ENCODE measurements at regions not wholly inside any gene's neighbourhood (a gene's known extent, or its start where the extent isn't known, plus 50 kb on each side); places are given as distances from the start of the nearest gene placed in this dataset.

DNA sequence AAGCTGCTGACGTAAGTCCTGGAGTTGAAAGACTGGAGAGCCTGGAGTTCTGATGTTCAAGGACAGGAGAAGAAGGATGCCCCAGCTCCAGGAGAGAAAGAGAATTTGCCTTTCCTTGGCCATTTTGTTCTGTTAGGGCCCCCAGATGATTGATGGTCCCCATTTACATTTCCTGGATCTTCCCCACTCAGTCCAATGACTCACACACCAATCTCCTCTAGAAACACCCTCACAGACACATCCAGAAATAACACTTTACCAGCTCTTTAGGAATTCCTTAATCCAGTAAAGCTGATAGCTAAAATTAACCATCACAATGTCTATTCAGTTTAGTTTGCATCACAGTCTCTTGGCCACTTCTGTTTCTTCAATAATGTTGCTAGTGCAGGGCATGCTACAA is 260.2 kb upstream of the IRAK1BP1 start (continued):
- TF ChIP-seq, protein P1, sequence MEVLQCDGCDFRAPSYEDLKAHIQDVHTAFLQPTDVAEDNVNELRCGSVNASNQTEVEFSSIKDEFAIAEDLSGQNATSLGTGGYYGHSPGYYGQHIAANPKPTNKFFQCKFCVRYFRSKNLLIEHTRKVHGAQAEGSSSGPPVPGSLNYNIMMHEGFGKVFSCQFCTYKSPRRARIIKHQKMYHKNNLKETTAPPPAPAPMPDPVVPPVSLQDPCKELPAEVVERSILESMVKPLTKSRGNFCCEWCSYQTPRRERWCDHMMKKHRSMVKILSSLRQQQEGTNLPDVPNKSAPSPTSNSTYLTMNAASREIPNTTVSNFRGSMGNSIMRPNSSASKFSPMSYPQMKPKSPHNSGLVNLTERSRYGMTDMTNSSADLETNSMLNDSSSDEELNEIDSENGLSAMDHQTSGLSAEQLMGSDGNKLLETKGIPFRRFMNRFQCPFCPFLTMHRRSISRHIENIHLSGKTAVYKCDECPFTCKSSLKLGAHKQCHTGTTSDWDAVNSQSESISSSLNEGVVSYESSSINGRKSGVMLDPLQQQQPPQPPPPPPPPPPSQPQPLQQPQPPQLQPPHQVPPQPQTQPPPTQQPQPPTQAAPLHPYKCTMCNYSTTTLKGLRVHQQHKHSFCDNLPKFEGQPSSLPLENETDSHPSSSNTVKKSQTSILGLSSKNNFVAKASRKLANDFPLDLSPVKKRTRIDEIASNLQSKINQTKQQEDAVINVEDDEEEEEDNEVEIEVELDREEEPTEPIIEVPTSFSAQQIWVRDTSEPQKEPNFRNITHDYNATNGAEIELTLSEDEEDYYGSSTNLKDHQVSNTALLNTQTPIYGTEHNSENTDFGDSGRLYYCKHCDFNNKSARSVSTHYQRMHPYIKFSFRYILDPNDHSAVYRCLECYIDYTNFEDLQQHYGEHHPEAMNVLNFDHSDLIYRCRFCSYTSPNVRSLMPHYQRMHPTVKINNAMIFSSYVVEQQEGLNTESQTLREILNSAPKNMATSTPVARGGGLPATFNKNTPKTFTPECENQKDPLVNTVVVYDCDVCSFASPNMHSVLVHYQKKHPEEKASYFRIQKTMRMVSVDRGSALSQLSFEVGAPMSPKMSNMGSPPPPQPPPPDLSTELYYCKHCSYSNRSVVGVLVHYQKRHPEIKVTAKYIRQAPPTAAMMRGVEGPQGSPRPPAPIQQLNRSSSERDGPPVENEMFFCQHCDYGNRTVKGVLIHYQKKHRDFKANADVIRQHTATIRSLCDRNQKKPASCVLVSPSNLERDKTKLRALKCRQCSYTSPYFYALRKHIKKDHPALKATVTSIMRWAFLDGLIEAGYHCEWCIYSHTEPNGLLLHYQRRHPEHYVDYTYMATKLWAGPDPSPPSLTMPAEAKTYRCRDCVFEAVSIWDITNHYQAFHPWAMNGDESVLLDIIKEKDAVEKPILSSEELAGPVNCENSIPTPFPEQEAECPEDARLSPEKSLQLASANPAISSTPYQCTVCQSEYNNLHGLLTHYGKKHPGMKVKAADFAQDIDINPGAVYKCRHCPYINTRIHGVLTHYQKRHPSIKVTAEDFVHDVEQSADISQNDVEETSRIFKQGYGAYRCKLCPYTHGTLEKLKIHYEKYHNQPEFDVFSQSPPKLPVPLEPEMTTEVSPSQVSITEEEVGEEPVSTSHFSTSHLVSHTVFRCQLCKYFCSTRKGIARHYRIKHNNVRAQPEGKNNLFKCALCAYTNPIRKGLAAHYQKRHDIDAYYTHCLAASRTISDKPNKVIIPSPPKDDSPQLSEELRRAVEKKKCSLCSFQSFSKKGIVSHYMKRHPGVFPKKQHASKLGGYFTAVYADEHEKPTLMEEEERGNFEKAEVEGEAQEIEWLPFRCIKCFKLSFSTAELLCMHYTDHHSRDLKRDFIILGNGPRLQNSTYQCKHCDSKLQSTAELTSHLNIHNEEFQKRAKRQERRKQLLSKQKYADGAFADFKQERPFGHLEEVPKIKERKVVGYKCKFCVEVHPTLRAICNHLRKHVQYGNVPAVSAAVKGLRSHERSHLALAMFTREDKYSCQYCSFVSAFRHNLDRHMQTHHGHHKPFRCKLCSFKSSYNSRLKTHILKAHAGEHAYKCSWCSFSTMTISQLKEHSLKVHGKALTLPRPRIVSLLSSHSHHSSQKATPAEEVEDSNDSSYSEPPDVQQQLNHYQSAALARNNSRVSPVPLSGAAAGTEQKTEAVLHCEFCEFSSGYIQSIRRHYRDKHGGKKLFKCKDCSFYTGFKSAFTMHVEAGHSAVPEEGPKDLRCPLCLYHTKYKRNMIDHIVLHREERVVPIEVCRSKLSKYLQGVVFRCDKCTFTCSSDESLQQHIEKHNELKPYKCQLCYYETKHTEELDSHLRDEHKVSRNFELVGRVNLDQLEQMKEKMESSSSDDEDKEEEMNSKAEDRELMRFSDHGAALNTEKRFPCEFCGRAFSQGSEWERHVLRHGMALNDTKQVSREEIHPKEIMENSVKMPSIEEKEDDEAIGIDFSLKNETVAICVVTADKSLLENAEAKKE (CRISPR knock-in tag; IDR thresholded peaks at IDR 0.05) = no peak

GRCh38 chr6:78611102-78611620 is 256.2 kb upstream of the IRAK1BP1 start:
- TF ChIP-seq EZH2phosphoT487 (IDR thresholded peaks at IDR 0.05; ENCODE audit: unreplicated experiment) (no peak), STAT1 (IDR thresholded peaks at IDR 0.05; ENCODE audit: unreplicated experiment) (no peak), ZNF114 (CRISPR knock-in tag; IDR thresholded peaks at IDR 0.05) (no peak), JUNB (IDR thresholded peaks at IDR 0.05; ENCODE audit: unreplicated experiment) (no peak), POLR2AphosphoS5 (IDR thresholded peaks at IDR 0.05; ENCODE audit: low read depth) (no peak)
- Mint-ChIP-seq H3K36me3 (ENCODE audit: low read depth) (no peaks in the 10 kb centered on the region), H3K4me1 (0 out of 3 replicates have a peak, but pooled peaks cover 3% of the 10 kb centered on the region), H3K27ac (no peak overlapping the region), H3K9me3 (no peaks in the 10 kb centered on the region), H3K27me3 (ENCODE audit: insufficient read depth, low read depth, poor library complexity) (no peaks in the 10 kb centered on the region), H3K4me3 (no peak overlapping the region)
- H2AFZ ChIP-seq = no peak overlapping the region
- no peaks in the 10 kb centered on the region for H3K79me2 ChIP-seq (replicated peaks; ENCODE audit: insufficient read depth)
- H3K27ac ChIP-seq (ENCODE audit: low read depth) = no peak overlapping the region
- H3K27me3 ChIP-seq (ENCODE audit: insufficient read depth) = no peaks in the 10 kb centered on the region
- no peak overlapping the region for H3K4me3 ChIP-seq
- H3K4me1 ChIP-seq (ENCODE audit: insufficient read depth) = no peaks in the 10 kb centered on the region
- no peaks in the 10 kb centered on the region for H3K36me3 ChIP-seq (ENCODE audit: insufficient read depth)
- no peaks in the 10 kb centered on the region for H3K9me2 ChIP-seq (ENCODE audit: insufficient read depth)
- ATAC-seq (peak; percentile 60), DNase-seq (ENCODE audit: low spot score) (peak; percentile 11)
- no peaks in the 10 kb centered on the region for H4K20me1 ChIP-seq (replicated peaks; ENCODE audit: insufficient read depth)
- H3K4me2 ChIP-seq = no peak overlapping the region
- no peaks in the 10 kb centered on the region for H3F3A ChIP-seq (replicated peaks; ENCODE audit: low read depth)

Measured in GM23338 (cell line).